Thyroid gland (tissue), 4 donors: ENCODE measurements at regions not wholly inside any gene's neighbourhood (a gene's known extent, or its start where the extent isn't known, plus 50 kb on each side); places are given as distances from the start of the nearest gene placed in this dataset.

Experiments used
- DNase-seq, 2 donors: peaks; one replicate each; pipeline ENCODE4 v3.0.0-alpha.2; 2019
- H3K27ac ChIP-seq, 3 donors: fragments of 200-600 bp; sonication (generic); 1 replicate in 2 of 3; 2 replicates in 1 of 3; pipeline ENCODE4 v1.5.1; 2016 to 2019; ENCODE audit warnings: mild to moderate bottlenecking in 1 of 3, moderate library complexity in 1 of 3
- H3K27me3 ChIP-seq: fragments of 200-600 bp; sonication (generic); one replicate; pipeline ENCODE4 v1.5.1; 2019
- H3K36me3 ChIP-seq, 2 donors: fragments of 200-600 bp; sonication (generic); one replicate each; pipeline ENCODE4 v1.5.1; 2016 to 2019
- H3K4me1 ChIP-seq, 2 donors: fragments of 200-600 bp; sonication (generic); one replicate each; pipeline ENCODE4 v1.5.1; 2017 to 2019
- H3K4me3 ChIP-seq, 3 donors: fragments of 200-600 bp; sonication (generic); replicated peaks in 1 of 3; 1 replicate in 2 of 3; 2 replicates in 1 of 3; pipeline ENCODE4 v1.5.1; 2016; ENCODE audit warnings: mild to moderate bottlenecking in 1 of 3
- H3K9me3 ChIP-seq: fragments of 200-600 bp; sonication (generic); one replicate; pipeline ENCODE4 v1.5.1; 2017
- POLR2A ChIP-seq, 2 donors: fragments of 450-650 bp; IDR thresholded peaks; one replicate each; pipeline ENCODE4 v1.6.1; 2017; ENCODE audit warnings: antibody characterized with exemption in 2 of 2, mild to moderate bottlenecking in 2 of 2, moderate library complexity in 1 of 2
- WGBS, 2 donors: methylation state at CpG; one replicate each; pipeline ENCODE4 v1.1.5; 2017; 5-methylcytosine and 5-hydroxymethylcytosine counted together
- intact Hi-C: fragments of 100-400 bp; cut with DNase I; formaldehyde crosslinking; loops from one replicate; pipeline ENCODE4 v1.15.1; 2023
- TF ChIP-seq, protein P1 (sequence below), 6 experiments: fragments of 200-600 bp in 3 of 6; fragments of 450-650 bp in 3 of 6; sonication (generic) in 3 of 6; IDR thresholded peaks; one replicate each; pipeline ENCODE4 v1.5.1; 2016 to 2019; ENCODE audit warnings: antibody characterized with exemption in 6 of 6, mild to moderate bottlenecking in 2 of 6, inconsistent platforms in 1 of 6, moderate library complexity in 1 of 6

DNA sequence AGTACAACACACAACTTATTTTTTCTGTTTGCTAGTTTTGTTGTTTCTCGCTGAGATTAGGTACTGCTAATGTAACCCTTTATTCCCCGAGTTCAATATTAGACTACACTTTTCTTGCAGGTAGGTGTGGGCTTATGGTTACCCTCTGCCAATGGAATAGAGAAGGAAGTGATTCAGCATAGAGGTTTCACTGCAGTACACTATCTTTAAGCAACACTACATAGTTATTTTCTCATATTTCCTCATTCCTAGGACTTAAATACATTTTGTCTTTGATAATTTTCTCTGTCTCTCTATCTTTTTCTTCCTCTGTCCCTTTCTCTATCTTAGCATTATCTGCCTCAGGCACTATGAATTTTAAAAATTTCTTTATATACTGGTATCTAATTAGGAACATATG, 791.0 kb downstream of the FAM181B start:
- WGBS, 2 donors, result 67 to 85% methylated on average over 2 of the region's 2 CpGs
- intact Hi-C loops, result no loop called here
- no peaks in the 10 kb centered on the region for H3K36me3 ChIP-seq
- DNase-seq, result no peak
- H3K9me3 ChIP-seq, result no peaks in the 10 kb centered on the region
- H3K4me3 ChIP-seq, result no peak overlapping the region
- TF ChIP-seq, protein P1, sequence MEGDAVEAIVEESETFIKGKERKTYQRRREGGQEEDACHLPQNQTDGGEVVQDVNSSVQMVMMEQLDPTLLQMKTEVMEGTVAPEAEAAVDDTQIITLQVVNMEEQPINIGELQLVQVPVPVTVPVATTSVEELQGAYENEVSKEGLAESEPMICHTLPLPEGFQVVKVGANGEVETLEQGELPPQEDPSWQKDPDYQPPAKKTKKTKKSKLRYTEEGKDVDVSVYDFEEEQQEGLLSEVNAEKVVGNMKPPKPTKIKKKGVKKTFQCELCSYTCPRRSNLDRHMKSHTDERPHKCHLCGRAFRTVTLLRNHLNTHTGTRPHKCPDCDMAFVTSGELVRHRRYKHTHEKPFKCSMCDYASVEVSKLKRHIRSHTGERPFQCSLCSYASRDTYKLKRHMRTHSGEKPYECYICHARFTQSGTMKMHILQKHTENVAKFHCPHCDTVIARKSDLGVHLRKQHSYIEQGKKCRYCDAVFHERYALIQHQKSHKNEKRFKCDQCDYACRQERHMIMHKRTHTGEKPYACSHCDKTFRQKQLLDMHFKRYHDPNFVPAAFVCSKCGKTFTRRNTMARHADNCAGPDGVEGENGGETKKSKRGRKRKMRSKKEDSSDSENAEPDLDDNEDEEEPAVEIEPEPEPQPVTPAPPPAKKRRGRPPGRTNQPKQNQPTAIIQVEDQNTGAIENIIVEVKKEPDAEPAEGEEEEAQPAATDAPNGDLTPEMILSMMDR (IDR thresholded peaks at IDR 0.05), result no peak
- TF ChIP-seq POLR2A (IDR thresholded peaks at IDR 0.05), result no peak
- no peaks in the 10 kb centered on the region for H3K27me3 ChIP-seq
- H3K4me1 ChIP-seq, result no peaks in the 10 kb centered on the region
- no peak overlapping the region for H3K27ac ChIP-seq

DNA sequence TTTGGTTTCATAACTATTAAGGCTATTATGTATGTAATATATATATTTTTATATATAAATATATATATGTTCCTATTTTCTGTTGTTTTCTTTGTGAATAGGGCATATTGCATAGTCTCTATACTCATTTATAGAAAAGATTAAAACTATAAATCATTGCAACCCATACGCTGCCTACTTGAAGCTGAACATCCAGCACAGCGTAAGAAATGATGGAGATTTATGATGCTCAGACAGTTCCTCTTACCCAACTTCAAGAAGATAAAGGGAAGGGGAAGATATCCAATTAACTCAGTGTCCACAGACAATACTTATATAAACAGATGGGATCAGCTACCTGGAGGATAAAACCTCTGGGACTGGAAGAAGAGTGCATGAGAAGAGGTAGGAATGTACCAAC, 791.7 kb downstream of the FAM181B start:
- H3K4me1 ChIP-seq, result no peaks in the 10 kb centered on the region
- H3K27me3 ChIP-seq, result no peaks in the 10 kb centered on the region
- 84 to 90% methylated on average over 2 of the region's 2 CpGs for WGBS, 2 donors
- H3K9me3 ChIP-seq, result no peaks in the 10 kb centered on the region
- no peaks in the 10 kb centered on the region for H3K36me3 ChIP-seq
- H3K27ac ChIP-seq, result no peak overlapping the region
- intact Hi-C loops, result no loop called here
- no peak overlapping the region for H3K4me3 ChIP-seq
- no peak for TF ChIP-seq POLR2A (IDR thresholded peaks at IDR 0.05)
- TF ChIP-seq, protein P1 (IDR thresholded peaks at IDR 0.05), result no peak
- DNase-seq, result no peak

DNA sequence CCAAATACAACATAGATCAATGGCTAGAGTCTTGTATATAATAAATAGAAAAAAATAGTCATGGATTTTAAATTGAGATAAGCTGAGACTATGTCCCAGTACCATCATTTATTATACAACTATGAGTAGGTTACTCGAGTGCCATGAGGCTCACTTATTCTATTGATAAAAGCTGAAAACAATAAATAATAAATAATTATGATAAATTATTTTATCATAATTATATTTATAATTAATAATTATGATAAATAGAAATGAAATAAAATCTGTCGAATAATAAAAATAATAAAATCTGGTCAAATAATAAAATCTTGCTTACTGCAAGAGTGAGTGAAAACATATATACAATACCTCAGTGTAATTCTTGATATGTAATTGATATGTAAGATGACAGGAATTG, 801.4 kb downstream of the FAM181B start:
- TF ChIP-seq POLR2A (IDR thresholded peaks at IDR 0.05), result no peak
- TF ChIP-seq, protein P1 (IDR thresholded peaks at IDR 0.05), result no peak
- Histone ChIP-seq H3K4me3 (no peak overlapping the region), H3K9me3 (no peaks in the 10 kb centered on the region), H3K27me3 (no peaks in the 10 kb centered on the region), H3K27ac (no peak overlapping the region), H3K4me1 (no peaks in the 10 kb centered on the region), H3K36me3 (no peaks in the 10 kb centered on the region)
- intact Hi-C loops, result no loop called here
- WGBS, 2 donors, result 94 to 97% methylated on average over 2 of the region's 2 CpGs
- DNase-seq, result no peak

DNA sequence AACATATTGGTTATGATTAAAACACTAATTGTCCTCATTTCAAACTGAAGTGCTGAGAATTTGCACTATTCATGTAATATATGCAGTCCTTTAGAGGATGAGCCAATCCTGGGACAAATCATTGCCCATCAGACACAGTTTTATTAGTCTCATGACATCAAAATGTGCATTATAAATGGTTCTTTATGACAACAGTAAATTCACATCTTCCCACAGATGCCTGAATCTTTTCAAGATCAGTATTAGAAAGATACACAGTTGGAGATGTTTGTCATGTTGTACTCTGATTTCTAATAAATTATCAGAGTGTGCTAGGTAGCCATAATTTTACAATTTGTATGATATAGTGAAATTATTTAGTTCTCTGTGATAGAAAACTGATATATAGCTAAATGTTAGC, 813.5 kb downstream of the FAM181B start:
- no peak for DNase-seq
- H3K4me3 ChIP-seq, result no peak overlapping the region
- H3K27ac ChIP-seq, result no peak overlapping the region
- no peaks in the 10 kb centered on the region for H3K36me3 ChIP-seq
- no peak for TF ChIP-seq POLR2A (IDR thresholded peaks at IDR 0.05)
- TF ChIP-seq, protein P1 (IDR thresholded peaks at IDR 0.05), result no peak
- no peaks in the 10 kb centered on the region for H3K27me3 ChIP-seq
- no peaks in the 10 kb centered on the region for H3K9me3 ChIP-seq
- intact Hi-C loops, result no loop called here
- H3K4me1 ChIP-seq, result no peaks in the 10 kb centered on the region

DNA sequence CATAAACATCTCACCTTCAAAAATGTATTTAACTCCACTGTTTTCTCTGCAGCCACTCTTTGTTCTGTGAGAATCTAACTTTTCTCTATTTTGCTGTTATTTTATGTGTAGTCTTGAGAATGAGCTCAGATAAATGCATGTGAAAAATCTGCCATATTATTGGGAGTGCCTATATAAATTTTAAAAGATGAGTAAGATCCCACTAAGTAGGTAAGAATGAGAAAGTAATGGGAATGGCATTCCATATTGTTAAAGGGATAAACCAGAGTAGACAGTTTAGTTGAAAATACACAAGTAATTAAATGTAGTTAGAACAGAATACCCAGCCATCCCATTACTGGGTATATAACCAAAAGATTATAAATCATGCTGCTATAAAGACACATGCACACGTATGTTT, 817.2 kb downstream of the FAM181B start:
- intact Hi-C loops, result no loop called here
- no peak for TF ChIP-seq POLR2A (IDR thresholded peaks at IDR 0.05)
- TF ChIP-seq, protein P1 (IDR thresholded peaks at IDR 0.05), result no peak
- Histone ChIP-seq H3K27ac (no peak overlapping the region), H3K9me3 (no peaks in the 10 kb centered on the region), H3K4me3 (no peak overlapping the region), H3K36me3 (no peaks in the 10 kb centered on the region), H3K4me1 (no peaks in the 10 kb centered on the region), H3K27me3 (no peaks in the 10 kb centered on the region)
- WGBS, 2 donors, result 94 to 98% methylated on average over 1 of the region's 1 CpG
- DNase-seq, result no peak
